ENCODE measurements at regions not wholly inside any gene's neighbourhood (a gene's known extent, or its start where the extent isn't known, plus 50 kb on each side); places are given as distances from the start of the nearest gene placed in this dataset.

DNA sequence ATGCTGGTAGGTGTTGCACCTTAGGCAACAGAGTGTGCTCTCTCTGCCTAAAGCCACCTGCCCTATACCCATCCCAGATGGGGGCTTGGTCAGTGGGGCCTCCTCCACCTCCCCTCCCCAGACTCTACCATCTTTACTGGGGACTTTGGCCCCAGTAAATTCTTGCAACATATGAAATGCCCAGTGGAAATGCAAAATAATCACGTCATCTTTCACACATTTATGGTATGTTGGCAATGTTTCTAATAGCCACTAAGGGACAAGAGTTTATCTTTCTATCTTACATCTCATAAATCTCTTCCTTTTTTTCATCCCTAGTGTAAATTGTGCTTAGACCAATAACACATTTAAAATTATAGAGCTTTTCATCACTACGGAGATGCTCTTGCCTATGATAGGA, 103.0 kb upstream of the MAML3 start:
- Histone ChIP-seq H3K9me3 (ENCODE audit: control insufficient read depth, insufficient read depth, low read depth, low read length) (no peaks in the 10 kb centered on the region), H3K36me3 (ENCODE audit: control insufficient read depth, insufficient read depth, low read length) (no peaks in the 10 kb centered on the region), H3K4me3 (ENCODE audit: low read depth, low read length) (no peak overlapping the region), H3K27ac (ENCODE audit: low read depth, low read length) (no peak overlapping the region), H3K27me3 (ENCODE audit: control insufficient read depth, insufficient read depth, low read length) (peaks cover 9% of the 10 kb centered on the region; the same call in 1 of the 2 replicates), H3K9ac (ENCODE audit: low read length) (no peak overlapping the region), H3K4me1 (ENCODE audit: control insufficient read depth, insufficient read depth, low read length) (peaks cover 48% of the 10 kb centered on the region)

GRCh38 chr4:140256335-140256734, 102.4 kb upstream of the MAML3 start:
- Histone ChIP-seq H3K4me3 (ENCODE audit: low read depth, low read length) (no peak overlapping the region), H3K9ac (ENCODE audit: low read length) (no peak overlapping the region), H3K27me3 (ENCODE audit: control insufficient read depth, insufficient read depth, low read length) (peaks cover 9% of the 10 kb centered on the region; the same call in 1 of the 2 replicates), H3K9me3 (ENCODE audit: control insufficient read depth, insufficient read depth, low read depth, low read length) (no peaks in the 10 kb centered on the region), H3K27ac (ENCODE audit: low read depth, low read length) (no peak overlapping the region), H3K4me1 (ENCODE audit: control insufficient read depth, insufficient read depth, low read length) (peaks cover 54% of the 10 kb centered on the region), H3K36me3 (ENCODE audit: control insufficient read depth, insufficient read depth, low read length) (no peaks in the 10 kb centered on the region)

GRCh38 chr4:140255927-140256326, 101.9 kb upstream of the MAML3 start:
- H3K4me3 ChIP-seq (ENCODE audit: low read depth, low read length), result no peak overlapping the region
- no peaks in the 10 kb centered on the region for H3K36me3 ChIP-seq (ENCODE audit: control insufficient read depth, insufficient read depth, low read length)
- H3K9me3 ChIP-seq (ENCODE audit: control insufficient read depth, insufficient read depth, low read depth, low read length), result no peaks in the 10 kb centered on the region
- H3K9ac ChIP-seq (ENCODE audit: low read length), result no peak overlapping the region
- peaks cover 58% of the 10 kb centered on the region for H3K4me1 ChIP-seq (ENCODE audit: control insufficient read depth, insufficient read depth, low read length)
- no peak overlapping the region for H3K27ac ChIP-seq (ENCODE audit: low read depth, low read length)
- H3K27me3 ChIP-seq (ENCODE audit: control insufficient read depth, insufficient read depth, low read length), result peaks cover 12% of the 10 kb centered on the region; the same call in 1 of the 2 replicates

- peaks cover 61% of the 10 kb centered on the region for H3K4me1 ChIP-seq (ENCODE audit: control insufficient read depth, insufficient read depth, low read length)
- H3K9me3 ChIP-seq (ENCODE audit: control insufficient read depth, insufficient read depth, low read depth, low read length), result no peaks in the 10 kb centered on the region
- H3K4me3 ChIP-seq (ENCODE audit: low read depth, low read length), result no peak overlapping the region
- H3K9ac ChIP-seq (ENCODE audit: low read length), result no peak overlapping the region
- H3K27ac ChIP-seq (ENCODE audit: low read depth, low read length), result no peak overlapping the region
- no peaks in the 10 kb centered on the region for H3K36me3 ChIP-seq (ENCODE audit: control insufficient read depth, insufficient read depth, low read length)
- peaks cover 13% of the 10 kb centered on the region; the same call in 1 of the 2 replicates for H3K27me3 ChIP-seq (ENCODE audit: control insufficient read depth, insufficient read depth, low read length)
Measured at GRCh38 chr4:140255467-140255866, 101.5 kb upstream of the MAML3 start.

- Histone ChIP-seq H3K27ac (ENCODE audit: low read depth, low read length) (no peak overlapping the region), H3K36me3 (ENCODE audit: control insufficient read depth, insufficient read depth, low read length) (no peaks in the 10 kb centered on the region), H3K4me1 (ENCODE audit: control insufficient read depth, insufficient read depth, low read length) (peaks cover 61% of the 10 kb centered on the region), H3K9ac (ENCODE audit: low read length) (no peak overlapping the region), H3K9me3 (ENCODE audit: control insufficient read depth, insufficient read depth, low read depth, low read length) (no peaks in the 10 kb centered on the region), H3K4me3 (ENCODE audit: low read depth, low read length) (no peak overlapping the region), H3K27me3 (ENCODE audit: control insufficient read depth, insufficient read depth, low read length) (peaks cover 13% of the 10 kb centered on the region; the same call in 1 of the 2 replicates)
Measured at GRCh38 chr4:140254651-140255299, 100.8 kb upstream of the MAML3 start.

- H3K27ac ChIP-seq (ENCODE audit: low read depth, low read length), result no peak overlapping the region
Measured at GRCh38 chr4:140253556-140254027, 99.6 kb upstream of the MAML3 start.

GRCh38 chr4:140252742-140253555, 99.0 kb upstream of the MAML3 start:
- Histone ChIP-seq H3K27ac (ENCODE audit: low read depth, low read length) (peak overlapping the region; percentile 88), H3K4me3 (ENCODE audit: low read depth, low read length) (peak overlapping the region; percentile 61), H3K27me3 (ENCODE audit: control insufficient read depth, insufficient read depth, low read length) (peaks cover 13% of the 10 kb centered on the region; the same call in 1 of the 2 replicates), H3K9ac (ENCODE audit: low read length) (peak overlapping the region; percentile 88), H3K9me3 (ENCODE audit: control insufficient read depth, insufficient read depth, low read depth, low read length) (no peaks in the 10 kb centered on the region), H3K36me3 (ENCODE audit: control insufficient read depth, insufficient read depth, low read length) (no peaks in the 10 kb centered on the region), H3K4me1 (ENCODE audit: control insufficient read depth, insufficient read depth, low read length) (peaks cover 65% of the 10 kb centered on the region)

More at GRCh38 chr4:140253556-140254027, 99.6 kb upstream of the MAML3 start:
- Histone ChIP-seq H3K4me3 (ENCODE audit: low read depth, low read length) (peak overlapping the region; percentile 32; the same call in 1 of the 2 replicates), H3K4me1 (ENCODE audit: control insufficient read depth, insufficient read depth, low read length) (peaks cover 65% of the 10 kb centered on the region), H3K9ac (ENCODE audit: low read length) (peak overlapping the region; percentile 50), H3K36me3 (ENCODE audit: control insufficient read depth, insufficient read depth, low read length) (no peaks in the 10 kb centered on the region), H3K9me3 (ENCODE audit: control insufficient read depth, insufficient read depth, low read depth, low read length) (no peaks in the 10 kb centered on the region), H3K27me3 (ENCODE audit: control insufficient read depth, insufficient read depth, low read length) (peaks cover 13% of the 10 kb centered on the region; the same call in 1 of the 2 replicates)

DNA sequence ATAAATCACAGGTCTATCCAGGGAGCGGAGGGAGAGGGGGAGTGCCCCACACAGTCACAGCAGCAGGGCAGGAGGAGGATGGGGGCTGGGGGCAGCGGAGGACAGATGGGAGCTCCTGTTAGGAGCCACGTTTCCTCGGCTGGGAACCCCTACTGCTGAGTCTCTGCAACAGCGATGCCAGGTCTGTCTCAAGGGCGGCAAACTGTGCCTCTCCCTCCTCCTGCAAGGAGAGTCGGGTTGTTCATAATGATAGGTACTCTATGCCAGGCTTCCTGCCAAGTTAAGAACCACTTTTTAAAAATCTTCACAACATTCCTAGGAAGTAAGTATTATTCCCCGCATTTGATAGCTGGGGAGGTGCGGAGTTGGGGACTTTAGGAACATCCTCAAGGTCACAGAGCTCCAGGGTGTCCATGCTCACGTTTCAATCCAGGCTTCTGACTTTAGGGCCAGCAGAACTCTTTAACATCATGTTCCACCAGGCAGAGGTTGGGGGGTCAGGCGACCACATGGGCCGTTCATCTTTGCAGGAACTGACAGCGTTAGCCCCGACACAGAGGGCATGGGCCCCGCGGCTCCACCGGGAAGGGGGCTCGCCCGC, 98.3 kb upstream of the MAML3 start:
- H3K36me3 ChIP-seq (ENCODE audit: control insufficient read depth, insufficient read depth, low read length), result no peaks in the 10 kb centered on the region
- H3K27me3 ChIP-seq (ENCODE audit: control insufficient read depth, insufficient read depth, low read length), result peaks cover 10% of the 10 kb centered on the region; the same call in 1 of the 2 replicates
- peak overlapping the region; percentile 88 for H3K9ac ChIP-seq (ENCODE audit: low read length)
- no peaks in the 10 kb centered on the region for H3K9me3 ChIP-seq (ENCODE audit: control insufficient read depth, insufficient read depth, low read depth, low read length)
- H3K27ac ChIP-seq (ENCODE audit: low read depth, low read length), result peak overlapping the region; percentile 88
- H3K4me3 ChIP-seq (ENCODE audit: low read depth, low read length), result peak overlapping the region; percentile 61
- H3K4me1 ChIP-seq (ENCODE audit: control insufficient read depth, insufficient read depth, low read length), result peaks cover 60% of the 10 kb centered on the region

DNA sequence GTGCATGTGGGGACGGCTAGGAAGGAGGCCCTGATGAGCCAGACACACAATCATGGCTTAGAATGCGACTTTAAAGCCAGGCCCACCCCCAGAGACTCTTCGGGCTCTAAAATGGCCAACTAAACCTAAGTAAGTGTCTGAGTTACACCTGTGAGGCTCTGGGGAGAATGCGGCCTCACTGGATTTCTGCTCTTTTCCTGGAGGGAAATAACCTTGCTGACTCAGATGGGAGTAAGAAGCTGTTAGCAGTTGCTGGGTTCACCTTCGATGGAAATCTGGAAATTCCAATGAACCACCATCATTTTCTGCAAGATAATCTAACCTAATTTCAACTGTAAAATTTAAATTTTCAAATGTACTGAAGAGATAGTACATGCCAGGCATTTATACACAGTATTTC, 97.6 kb upstream of the MAML3 start:
- Histone ChIP-seq H3K4me3 (ENCODE audit: low read depth, low read length) (no peak overlapping the region), H3K4me1 (ENCODE audit: control insufficient read depth, insufficient read depth, low read length) (peaks cover 55% of the 10 kb centered on the region), H3K27ac (ENCODE audit: low read depth, low read length) (no peak overlapping the region), H3K9me3 (ENCODE audit: control insufficient read depth, insufficient read depth, low read depth, low read length) (no peaks in the 10 kb centered on the region), H3K36me3 (ENCODE audit: control insufficient read depth, insufficient read depth, low read length) (no peaks in the 10 kb centered on the region), H3K27me3 (ENCODE audit: control insufficient read depth, insufficient read depth, low read length) (peaks cover 10% of the 10 kb centered on the region; the same call in 1 of the 2 replicates), H3K9ac (ENCODE audit: low read length) (no peak overlapping the region)

DNA sequence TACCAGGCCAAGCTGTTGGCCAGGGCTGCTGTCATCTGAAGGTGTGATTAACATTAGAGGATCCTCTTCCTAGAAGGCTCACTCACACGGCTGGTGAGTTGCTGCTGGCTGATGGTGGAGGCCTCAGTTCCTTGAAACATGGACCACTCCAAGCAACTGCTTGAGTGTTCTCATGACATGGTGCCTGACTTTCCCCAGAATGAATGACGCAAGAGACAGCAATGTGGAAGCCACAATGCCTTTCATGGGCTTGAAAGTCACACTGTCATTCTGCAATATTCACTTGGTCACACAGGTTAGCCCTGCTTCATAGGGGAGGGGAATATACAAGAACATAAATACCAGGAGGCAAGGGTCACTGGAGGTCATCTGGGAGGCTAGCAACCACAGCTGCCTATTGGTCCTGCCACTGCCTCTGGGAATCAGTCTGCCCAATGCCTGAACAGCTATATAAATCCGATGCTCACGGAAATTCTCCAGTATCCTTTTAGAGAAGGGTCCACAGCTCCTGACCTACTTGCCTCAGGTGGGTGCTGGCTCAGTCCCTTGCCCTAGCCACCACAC, 97.1 kb upstream of the MAML3 start:
- Histone ChIP-seq H3K27me3 (ENCODE audit: control insufficient read depth, insufficient read depth, low read length) (peaks cover 10% of the 10 kb centered on the region; the same call in 1 of the 2 replicates), H3K9me3 (ENCODE audit: control insufficient read depth, insufficient read depth, low read depth, low read length) (no peaks in the 10 kb centered on the region), H3K9ac (ENCODE audit: low read length) (no peak overlapping the region), H3K4me3 (ENCODE audit: low read depth, low read length) (no peak overlapping the region), H3K27ac (ENCODE audit: low read depth, low read length) (no peak overlapping the region), H3K36me3 (ENCODE audit: control insufficient read depth, insufficient read depth, low read length) (no peaks in the 10 kb centered on the region), H3K4me1 (ENCODE audit: control insufficient read depth, insufficient read depth, low read length) (peaks cover 51% of the 10 kb centered on the region)

Data from HUES6 (cell line).